ENCODE measurements at regions not wholly inside any gene's neighbourhood (a gene's known extent, or its start where the extent isn't known, plus 50 kb on each side); places are given as distances from the start of the nearest gene placed in this dataset.
"Not testable (repeated sequence)": the region's sequence is repeated elsewhere in the genome, so short reads cannot be mapped to it uniquely, and the experiment has no call there.

GRCh38 chr3:140883428-140884040, 58.1 kb upstream of the SLC25A36 start:
- CTCF ChIA-PET, result interaction anchor here (1.1 kb wide), 2 partner anchors 15 to 308 kb away, joined by 4 to 6 read pairs; no protein-coding TSS in a partner anchor
- POLR2A ChIA-PET, result interaction anchor here (0.6 kb wide), 1 partner anchor 132 kb away, joined by 3 read pairs; no protein-coding TSS in a partner anchor
- H3K36me3 Mint-ChIP-seq (ENCODE audit: insufficient read depth, unreplicated experiment), result no peaks in the 10 kb centered on the region
- H3K27ac Mint-ChIP-seq (ENCODE audit: low read depth, unreplicated experiment), result no peak overlapping the region
- TF ChIP-seq CTCF (IDR thresholded peaks at IDR 0.05; ENCODE audit: unreplicated experiment), result no peak
- H3K4me3 Mint-ChIP-seq (ENCODE audit: unreplicated experiment), result no peak overlapping the region
- no peaks in the 10 kb centered on the region for H3K9me3 Mint-ChIP-seq (ENCODE audit: unreplicated experiment)
- no peaks in the 10 kb centered on the region for H3K4me1 Mint-ChIP-seq (ENCODE audit: insufficient read depth, unreplicated experiment)
- no peak for DNase-seq (ENCODE audit: unreplicated experiment)
- intact Hi-C loops (cut with micrococcal nuclease), result no loop called here
- H3K27me3 Mint-ChIP-seq (ENCODE audit: insufficient read depth, unreplicated experiment), result no peaks in the 10 kb centered on the region
- BruUV-seq (replicated peaks), result no TSS peak

- H3K4me3 Mint-ChIP-seq (ENCODE audit: unreplicated experiment); H3K9me3 Mint-ChIP-seq (ENCODE audit: unreplicated experiment); H3K27ac Mint-ChIP-seq (ENCODE audit: low read depth, unreplicated experiment); H3K4me1 Mint-ChIP-seq (ENCODE audit: insufficient read depth, unreplicated experiment); intact Hi-C loops (cut with micrococcal nuclease); H3K36me3 Mint-ChIP-seq (ENCODE audit: insufficient read depth, unreplicated experiment); POLR2A ChIA-PET; BruUV-seq (replicated peaks); CTCF ChIA-PET; DNase-seq (ENCODE audit: unreplicated experiment): not testable (repeated sequence)
- peaks cover 12% of the 10 kb centered on the region for H3K27me3 Mint-ChIP-seq (ENCODE audit: insufficient read depth, unreplicated experiment)
Measured at GRCh38 chr3:140885697-140886096, 55.9 kb upstream of the SLC25A36 start.

All from MCF 10A (cell line).